ENCODE measurements at regions not wholly inside any gene's neighbourhood (a gene's known extent, or its start where the extent isn't known, plus 50 kb on each side); places are given as distances from the start of the nearest gene placed in this dataset.

- TF ChIP-seq CTCF (conservative IDR thresholded peaks at IDR 0.05 in 1 of 2, IDR thresholded peaks at IDR 0.05 in 1 of 2; ENCODE audit: extremely low read depth in 1 of 2, insufficient read depth in 1 of 2, low read depth in 1 of 2, low read length in 2 of 2) (no peak), EZH2 (IDR thresholded peaks at IDR 0.05; ENCODE audit: borderline replicate concordance, low read length) (no peak)
Observed at GRCh38 chr10:121375172-121375571, 223.1 kb downstream of the FGFR2 start.

Data from mammary epithelial cell (primary cell).